Endothelial cell of umbilical vein (primary cell): ENCODE measurements at regions not wholly inside any gene's neighbourhood (a gene's known extent, or its start where the extent isn't known, plus 50 kb on each side); places are given as distances from the start of the nearest gene placed in this dataset.

ENCODE experiments used
- CTCF ChIP-seq, 2 donors: IDR thresholded peaks; 1 replicate in 1 of 2; 2 replicates in 1 of 2; pipeline ENCODE4 v1.5.1; 2011; ENCODE audit warnings: low read length in 2 of 2, mild to moderate bottlenecking in 2 of 2, moderate library complexity in 2 of 2, control low read depth in 1 of 2, inconsistent platforms in 1 of 2, low read depth in 1 of 2; ENCODE audit not compliant: insufficient read depth in 1 of 2; ENCODE audit errors: extremely low read depth in 1 of 2
- EZH2 ChIP-seq: IDR thresholded peaks from 2 replicates; pipeline ENCODE4 v1.6.1; 2012; ENCODE audit warnings: borderline replicate concordance, low read depth, mild to moderate bottlenecking, moderate library complexity, low read length, inconsistent platforms; ENCODE audit not compliant: severe bottlenecking
- FOS ChIP-seq: IDR thresholded peaks from 2 replicates; pipeline ENCODE4 v1.6.1; 2011; ENCODE audit warnings: mild to moderate bottlenecking, low read length, moderate library complexity, borderline replicate concordance; ENCODE audit not compliant: insufficient read depth
- JUN ChIP-seq: IDR thresholded peaks from 2 replicates; pipeline ENCODE4 v1.6.1; 2011; ENCODE audit warnings: borderline replicate concordance, low read depth; ENCODE audit not compliant: insufficient read length, insufficient read depth
- POLR2A ChIP-seq: IDR thresholded peaks from 2 replicates; pipeline ENCODE4 v1.6.1; 2012; ENCODE audit warnings: low read depth, mild to moderate bottlenecking, control low read depth, low read length
- POLR2AphosphoS5 ChIP-seq: IDR thresholded peaks from 2 replicates; pipeline ENCODE4 v1.6.1; 2012; ENCODE audit warnings: low read depth, mild to moderate bottlenecking, control low read depth, low read length, moderate library complexity; ENCODE audit not compliant: insufficient read depth
- TF ChIP-seq, protein P1 (sequence below): IDR thresholded peaks from 2 replicates; pipeline ENCODE4 v1.6.1; 2011; ENCODE audit not compliant: insufficient read depth, insufficient read length

DNA sequence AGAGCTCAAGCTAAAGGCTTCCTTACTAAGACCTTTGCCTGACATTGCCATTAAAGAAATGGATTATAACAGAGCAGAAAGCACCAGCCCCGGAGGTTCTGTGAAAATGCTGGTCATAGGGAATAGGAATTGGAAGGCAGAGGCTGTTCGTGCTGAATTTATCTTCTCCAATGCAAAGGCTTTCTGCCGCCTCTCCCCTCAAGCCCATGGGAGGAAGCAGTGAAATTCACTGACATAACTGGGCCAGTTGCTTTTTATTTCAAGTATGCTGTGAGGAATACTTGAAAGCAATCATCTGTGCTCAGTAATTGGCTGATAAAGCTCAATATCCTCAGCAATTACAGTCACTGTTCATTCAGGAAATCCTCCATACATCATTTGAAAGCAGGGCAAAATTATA, 85.4 kb upstream of the LINC00305 start:
- TF ChIP-seq CTCF (IDR thresholded peaks at IDR 0.05; ENCODE audit: extremely low read depth in 1 of 2, insufficient read depth in 1 of 2, low read depth in 1 of 2, low read length in 2 of 2) (no peak), POLR2A (no peak), JUN (no peak), EZH2 (no peak), POLR2AphosphoS5 (no peak), FOS (no peak)
- TF ChIP-seq, protein P1, sequence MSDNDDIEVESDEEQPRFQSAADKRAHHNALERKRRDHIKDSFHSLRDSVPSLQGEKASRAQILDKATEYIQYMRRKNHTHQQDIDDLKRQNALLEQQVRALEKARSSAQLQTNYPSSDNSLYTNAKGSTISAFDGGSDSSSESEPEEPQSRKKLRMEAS: no peak
